ENCODE measurements at regions not wholly inside any gene's neighbourhood (a gene's known extent, or its start where the extent isn't known, plus 50 kb on each side); places are given as distances from the start of the nearest gene placed in this dataset.
A peak's percentile ranks its signal among the peaks of the same experiment; 100 is the strongest.

- no peak for DNase-seq
Measured at GRCh38 chr1:185574139-185574875, 159.9 kb upstream of the HMCN1 start.

DNA sequence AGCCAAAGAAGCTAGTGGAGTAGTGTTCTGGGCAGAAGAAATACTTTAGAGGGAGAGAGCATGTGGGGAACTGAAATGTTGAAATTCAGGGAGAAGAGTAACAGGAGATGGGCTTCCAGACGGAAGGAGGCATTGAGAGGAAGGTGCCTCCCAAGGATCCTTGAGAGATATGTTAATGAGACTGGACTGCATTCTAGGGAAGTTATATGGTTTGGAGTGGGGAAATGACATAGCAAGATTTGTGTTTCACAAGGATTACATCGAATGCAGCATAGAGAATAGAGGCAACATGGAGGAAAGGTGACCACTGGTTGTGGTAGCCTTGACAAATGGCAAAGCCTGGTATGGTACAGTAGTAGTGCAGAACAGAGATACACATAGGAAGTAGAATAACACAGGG, 160.5 kb upstream of the HMCN1 start:
- DNase-seq, result no peak

DNA sequence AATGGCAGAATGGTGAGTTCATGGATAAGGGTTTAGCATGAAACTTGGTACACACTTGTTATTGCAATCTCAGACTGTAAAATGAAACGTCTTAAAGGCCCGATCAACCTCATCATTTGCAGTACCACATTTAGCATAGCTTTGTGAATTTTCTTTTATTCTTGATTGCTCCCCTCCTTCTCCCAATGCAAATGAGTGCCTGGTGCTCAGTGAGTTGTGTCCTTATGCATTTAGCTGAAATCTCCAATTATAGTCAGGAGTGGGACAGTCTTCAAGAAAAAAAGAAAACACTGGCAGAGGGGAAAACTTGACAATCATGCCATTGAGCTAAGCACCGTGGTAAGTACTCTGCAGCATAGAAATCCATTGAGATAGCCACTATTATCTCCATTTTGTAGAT, 161.0 kb upstream of the HMCN1 start:
- no peak for DNase-seq

DNA sequence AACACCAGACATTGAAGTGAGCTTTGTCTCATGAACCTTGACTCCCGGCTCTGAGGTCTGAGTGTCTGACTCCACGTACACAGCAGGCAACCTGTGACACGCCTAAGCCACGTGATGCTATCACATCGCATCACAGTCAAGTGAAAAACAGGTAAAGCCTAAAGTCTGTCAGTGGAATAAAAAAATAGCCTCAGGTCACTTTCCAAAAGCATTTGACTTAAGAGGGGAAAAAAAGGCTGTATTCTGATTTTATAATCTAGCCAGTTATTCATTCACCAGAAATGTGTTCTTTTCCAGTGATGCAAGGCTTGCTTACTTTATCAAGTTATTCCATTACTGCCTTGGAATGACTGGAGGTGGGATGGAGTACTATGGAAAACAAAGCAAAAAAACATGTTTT, 163.2 kb upstream of the HMCN1 start:
- no peak for DNase-seq

GRCh38 chr1:185568155-185569123, 165.8 kb upstream of the HMCN1 start:
- DNase-seq, result peak in 1 of 2 donors; percentile 52

GRCh38 chr1:185567440-185567839, 166.8 kb upstream of the HMCN1 start:
- DNase-seq, result no peak

DNA sequence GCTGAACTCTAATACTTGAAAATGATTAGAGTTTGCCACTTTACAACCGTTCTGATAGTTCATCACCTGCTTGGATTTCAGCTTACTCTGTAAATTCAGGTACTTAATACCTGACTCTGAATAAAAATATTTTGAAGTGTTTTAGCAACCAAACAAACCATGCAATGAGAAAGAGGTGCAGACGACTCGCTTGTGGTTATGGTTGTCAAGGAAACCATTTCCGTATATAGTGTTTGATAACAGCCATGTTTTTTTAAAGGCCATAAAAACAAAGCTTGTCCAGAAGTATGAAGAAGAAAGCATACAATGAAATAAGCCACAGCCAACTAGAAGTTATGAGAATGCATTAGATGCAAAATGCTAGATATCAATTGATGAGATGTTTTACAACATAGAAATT, 167.2 kb upstream of the HMCN1 start:
- peak; percentile 75 to 90 for DNase-seq

DNA sequence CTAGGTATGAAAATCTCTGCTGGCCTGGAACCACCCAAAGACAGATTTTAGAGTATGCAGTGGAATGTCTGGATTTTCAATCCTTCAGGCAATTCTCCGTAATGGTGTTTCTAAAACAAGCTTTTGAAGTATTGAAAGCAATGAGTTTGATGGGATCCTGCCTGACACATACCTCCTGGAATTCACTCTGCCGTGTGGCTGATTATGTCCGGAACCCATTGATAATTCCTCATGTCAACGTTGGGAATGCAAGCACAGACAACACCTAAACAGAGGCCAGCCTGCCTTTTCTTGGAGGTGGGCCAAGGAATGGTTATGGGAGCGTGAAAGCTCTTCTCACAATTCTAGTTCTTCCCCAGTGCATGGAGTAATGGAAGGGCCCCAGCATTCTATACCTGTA, 168.9 kb upstream of the HMCN1 start:
- no peak for DNase-seq

DNA sequence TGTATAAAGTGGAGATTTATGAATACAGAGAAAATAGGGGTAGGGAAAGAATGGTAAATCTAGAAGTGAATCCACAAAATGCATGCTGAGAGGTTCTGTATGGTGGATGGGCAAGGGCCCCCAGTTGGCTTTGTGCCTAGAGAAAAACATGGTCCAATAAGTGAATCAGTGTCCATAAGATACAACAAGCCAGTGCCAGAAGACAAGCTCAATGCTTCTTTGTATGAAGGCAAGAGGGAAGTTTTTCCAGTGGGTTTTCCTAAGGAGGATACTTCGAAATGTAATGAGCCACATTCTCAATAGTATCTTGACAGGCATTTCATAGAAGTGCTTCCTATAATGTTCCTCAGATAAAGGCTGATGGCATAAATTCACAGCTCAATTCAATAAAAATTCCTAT, 169.4 kb upstream of the HMCN1 start:
- DNase-seq, result no peak

GRCh38 chr1:185562461-185563359, 171.5 kb upstream of the HMCN1 start:
- DNase-seq, result no peak

- DNase-seq, result peak in 1 of 2 donors; percentile 55
Measured at GRCh38 chr1:185561629-185562028, 172.6 kb upstream of the HMCN1 start.

- peak in 1 of 2 donors; percentile 24 for DNase-seq
Measured at GRCh38 chr1:185560760-185561159, 173.4 kb upstream of the HMCN1 start.

DNA sequence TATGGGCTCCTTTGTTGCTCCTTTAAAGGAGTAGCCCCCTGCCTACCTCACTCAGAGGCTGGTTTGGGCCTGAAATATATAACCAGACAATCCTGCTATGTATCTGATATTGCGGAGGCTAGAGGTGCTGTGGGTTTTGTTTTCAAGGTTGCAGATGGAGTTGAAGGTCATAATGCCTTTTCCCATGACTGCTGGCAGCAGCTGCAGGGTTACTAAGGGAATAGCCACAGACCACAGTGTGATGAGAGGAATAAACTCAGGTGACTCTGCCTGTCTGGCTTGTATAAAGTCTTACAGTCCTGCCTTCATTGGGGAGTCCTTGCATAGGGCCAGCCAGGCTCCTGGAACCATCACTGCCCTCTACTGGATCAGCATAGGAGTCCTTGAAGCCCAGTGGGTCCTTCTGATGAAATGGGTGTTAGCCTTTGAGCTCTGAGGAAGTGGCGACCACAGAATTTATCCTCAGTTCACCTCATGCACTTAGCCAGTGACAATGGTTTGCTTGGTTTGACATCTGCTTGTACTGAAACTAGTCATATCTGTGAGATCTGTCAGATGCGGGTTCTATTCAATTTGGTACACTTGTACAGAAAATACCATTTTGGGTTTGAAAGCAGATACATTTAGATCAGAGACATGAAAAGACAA, 174.4 kb upstream of the HMCN1 start:
- DNase-seq, result peak; percentile 71 to 73

DNA sequence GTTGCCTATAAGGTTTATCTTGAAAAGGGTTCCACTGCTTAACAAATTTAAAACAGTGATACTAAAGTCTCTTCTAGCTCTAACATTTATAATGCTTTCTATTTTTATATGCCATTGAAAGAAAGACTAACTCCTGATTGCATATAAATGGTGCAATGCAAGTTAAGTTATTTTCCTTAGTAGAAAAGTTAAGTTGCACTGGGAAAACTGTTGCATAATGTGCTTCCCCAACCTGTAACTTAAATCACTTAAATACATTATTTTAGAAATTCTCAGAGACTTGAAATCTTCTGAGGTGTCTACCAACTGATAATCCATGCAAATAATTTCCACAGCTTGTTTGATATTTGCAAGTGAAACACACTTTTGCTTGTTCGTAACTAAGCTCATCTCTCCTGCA, 175.0 kb upstream of the HMCN1 start:
- DNase-seq, result no peak

DNA sequence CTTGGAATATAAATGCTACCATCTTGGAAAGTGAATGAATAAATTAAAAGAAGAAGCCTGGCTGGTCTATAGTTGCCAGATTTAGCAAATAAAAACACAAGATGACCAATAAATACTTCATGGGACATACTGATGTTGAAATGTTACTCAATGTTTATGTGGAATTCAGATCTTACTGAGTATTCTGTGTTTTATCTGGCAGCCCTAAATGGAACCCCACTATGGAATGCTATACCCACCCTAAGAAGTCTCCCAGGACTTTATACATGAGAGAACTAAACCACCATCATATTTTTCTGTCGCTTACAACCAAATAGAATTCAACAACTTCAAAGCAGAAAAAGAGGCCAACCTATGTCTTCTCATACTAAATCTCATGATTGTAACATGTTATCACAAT, 177.6 kb upstream of the HMCN1 start:
- DNase-seq, result no peak

GRCh38 chr1:185555743-185556142, 178.4 kb upstream of the HMCN1 start:
- no peak for DNase-seq

DNA sequence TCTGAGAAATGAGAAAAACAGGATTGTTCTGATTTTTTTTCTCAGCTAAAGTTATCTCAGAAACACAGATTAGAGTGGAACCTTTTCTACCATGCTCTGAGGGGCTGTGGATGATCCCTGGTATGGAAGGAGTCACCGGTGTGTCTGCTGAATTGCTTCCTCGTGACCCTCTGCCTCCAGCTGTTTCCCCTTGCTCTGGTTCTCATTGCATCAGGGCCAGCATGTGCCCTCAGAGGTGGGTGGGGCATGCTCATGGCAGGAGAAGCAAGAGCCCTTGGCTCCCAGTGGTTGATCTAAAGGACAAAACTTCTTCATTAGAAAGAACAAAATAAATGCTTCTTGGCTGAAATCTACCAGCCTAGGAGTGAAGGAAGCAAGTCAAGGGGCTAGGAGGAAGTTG, 183.2 kb upstream of the HMCN1 start:
- DNase-seq, result no peak

GRCh38 chr1:185549906-185550305, 184.3 kb upstream of the HMCN1 start:
- no peak for DNase-seq

DNA sequence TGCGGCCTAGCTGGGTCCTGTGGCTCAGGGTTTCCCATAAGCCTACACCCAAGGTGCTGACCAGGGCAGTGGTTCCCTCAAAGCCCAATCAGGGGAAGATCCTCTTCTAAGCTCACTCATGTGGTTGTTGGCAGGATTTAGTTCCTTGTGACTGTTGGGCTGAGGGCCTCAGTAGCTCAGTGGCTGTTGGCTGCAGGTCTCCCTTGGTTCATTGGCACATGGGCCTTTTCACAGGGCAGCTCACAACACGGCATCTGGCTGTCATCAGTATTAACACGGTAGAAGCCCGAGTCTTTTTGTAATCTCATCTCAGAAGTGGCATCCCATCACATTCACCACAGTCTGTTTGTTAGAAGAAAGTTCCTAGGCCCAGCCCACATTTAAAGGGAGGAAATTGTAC, 188.2 kb upstream of the HMCN1 start:
- no peak for DNase-seq

- DNase-seq, result no peak
Measured at GRCh38 chr1:185541871-185542301, 192.3 kb upstream of the HMCN1 start.

GRCh38 chr1:185540295-185540694, 193.9 kb upstream of the HMCN1 start:
- no peak for DNase-seq

GRCh38 chr1:185539277-185539943, 194.8 kb upstream of the HMCN1 start:
- no peak for DNase-seq
